Activated T-cell treated with anti-CD3 and anti-CD28 coated beads, Interleukin-2, amount 50 U/mL, for 24 hours (primary cell): ENCODE measurements at regions not wholly inside any gene's neighbourhood (a gene's known extent, or its start where the extent isn't known, plus 50 kb on each side); places are given as distances from the start of the nearest gene placed in this dataset.

Source experiments
- DNase-seq: peaks from one replicate; pipeline ENCODE4 v3.0.0-alpha.2; 2020
- H3K27ac Mint-ChIP-seq: 2 replicates; pipeline ENCODE4 v1.8.0; 2020; ENCODE audit warnings: mild to moderate bottlenecking, mixed read lengths
- H3K27me3 Mint-ChIP-seq: 2 replicates; pipeline ENCODE4 v1.8.0; 2020; ENCODE audit warnings: mixed read lengths
- H3K36me3 Mint-ChIP-seq: 2 replicates; pipeline ENCODE4 v1.8.0; 2020; ENCODE audit warnings: low read depth, mixed read lengths
- H3K4me1 Mint-ChIP-seq: 2 replicates; pipeline ENCODE4 v1.8.0; 2020; ENCODE audit warnings: low read depth, mixed read lengths
- H3K4me3 Mint-ChIP-seq: 2 replicates; pipeline ENCODE4 v1.8.0; 2020; ENCODE audit warnings: mild to moderate bottlenecking, moderate library complexity, mixed read lengths
- H3K9me3 Mint-ChIP-seq: 2 replicates; pipeline ENCODE4 v1.8.0; 2020; ENCODE audit warnings: mixed read lengths

DNA sequence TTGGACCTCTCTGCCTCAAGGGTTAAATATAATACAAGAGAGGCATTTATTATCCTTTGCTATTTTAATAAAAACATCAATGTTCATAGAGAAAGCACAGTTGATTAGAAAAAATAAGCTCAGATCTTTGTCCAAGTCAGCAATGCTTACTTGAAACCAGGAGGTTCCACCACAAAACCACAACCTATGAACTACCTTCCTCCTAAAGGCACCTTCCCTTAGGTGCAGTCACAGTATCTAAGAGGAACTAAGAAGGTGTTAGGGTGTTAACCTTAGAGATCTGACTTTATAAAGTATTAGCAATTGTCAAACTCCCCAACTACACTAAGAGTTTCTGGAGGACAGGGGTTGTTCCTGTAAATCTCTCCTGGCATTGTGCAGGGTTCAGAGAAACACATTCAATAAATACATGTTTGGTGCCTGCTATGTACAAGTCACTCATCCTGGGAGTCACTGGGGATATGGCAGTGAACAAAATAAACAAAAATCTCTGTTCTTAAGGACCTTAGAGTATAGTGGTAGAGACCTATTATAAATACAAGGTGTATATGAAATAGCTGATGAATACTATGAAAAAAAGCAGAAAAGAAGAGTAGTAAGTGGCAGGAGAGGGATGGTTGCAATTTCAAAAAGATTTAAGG is 208.6 kb downstream of the NFKBIZ start:
- H3K36me3 Mint-ChIP-seq, result no peaks in the 10 kb centered on the region
- no peaks in the 10 kb centered on the region for H3K27me3 Mint-ChIP-seq
- H3K4me3 Mint-ChIP-seq, result no peak overlapping the region
- peak overlapping the region; percentile 6 for H3K27ac Mint-ChIP-seq
- H3K4me1 Mint-ChIP-seq, result peaks cover 47% of the 10 kb centered on the region
- no peak for DNase-seq
- H3K9me3 Mint-ChIP-seq, result peaks cover 3% of the 10 kb centered on the region

- Mint-ChIP-seq H3K27me3 (no peaks in the 10 kb centered on the region), H3K36me3 (no peaks in the 10 kb centered on the region), H3K4me3 (no peak overlapping the region), H3K27ac (peak overlapping the region; percentile 58), H3K4me1 (peaks cover 40% of the 10 kb centered on the region), H3K9me3 (peaks cover 3% of the 10 kb centered on the region)
- DNase-seq, result no peak
Measured at GRCh38 chr3:102059145-102059943, 210.0 kb downstream of the NFKBIZ start.

DNA sequence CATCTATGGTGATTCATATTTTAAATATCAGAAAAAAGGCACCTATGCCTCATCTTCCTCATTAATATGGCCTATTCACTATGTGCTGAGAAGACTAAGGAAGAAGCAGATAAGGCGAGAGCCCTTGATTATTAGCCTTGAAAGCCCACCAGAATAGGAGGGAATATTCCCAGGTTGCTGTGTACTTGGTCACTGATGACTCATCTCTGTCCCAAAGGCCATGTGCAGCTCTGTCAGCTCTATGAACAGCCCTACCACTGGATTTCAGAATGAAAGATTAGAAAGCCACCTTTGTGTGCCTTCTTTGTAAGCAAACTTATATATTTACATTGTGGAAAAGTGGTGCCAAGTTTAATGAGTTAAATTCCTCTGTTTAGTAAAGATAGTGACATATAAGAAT is 211.5 kb downstream of the NFKBIZ start:
- Mint-ChIP-seq H3K9me3 (peaks cover 3% of the 10 kb centered on the region), H3K4me1 (peaks cover 37% of the 10 kb centered on the region), H3K27me3 (no peaks in the 10 kb centered on the region), H3K4me3 (no peak overlapping the region), H3K36me3 (no peaks in the 10 kb centered on the region), H3K27ac (no peak overlapping the region)
- no peak for DNase-seq

GRCh38 chr3:102063572-102063971 is 214.3 kb downstream of the NFKBIZ start:
- no peak for DNase-seq
- Mint-ChIP-seq H3K9me3 (no peaks in the 10 kb centered on the region), H3K4me1 (peaks cover 29% of the 10 kb centered on the region), H3K36me3 (no peaks in the 10 kb centered on the region), H3K27ac (no peak overlapping the region), H3K27me3 (no peaks in the 10 kb centered on the region), H3K4me3 (no peak overlapping the region)

DNA sequence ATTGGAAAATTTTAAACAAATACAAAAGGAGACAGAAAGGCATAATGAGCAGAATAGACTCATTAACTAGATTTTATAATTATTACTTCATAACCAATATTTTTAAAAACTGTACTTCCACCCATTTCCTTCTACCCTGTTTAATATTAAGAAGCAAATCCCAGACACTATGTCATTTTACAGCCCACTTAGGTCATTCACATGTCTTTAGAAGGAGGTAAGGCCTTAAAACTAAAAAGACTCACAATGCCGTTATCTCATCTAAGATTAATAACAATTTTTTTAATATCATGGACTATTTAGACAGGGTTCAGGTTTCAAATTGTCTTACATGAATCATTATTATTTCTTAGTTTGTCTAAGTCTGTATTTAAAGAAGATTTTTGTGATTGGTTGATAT is 217.2 kb downstream of the NFKBIZ start:
- H3K4me1 Mint-ChIP-seq, result peaks cover 26% of the 10 kb centered on the region
- no peak overlapping the region for H3K4me3 Mint-ChIP-seq
- no peaks in the 10 kb centered on the region for H3K27me3 Mint-ChIP-seq
- H3K27ac Mint-ChIP-seq, result no peak overlapping the region
- no peak for DNase-seq
- H3K36me3 Mint-ChIP-seq, result no peaks in the 10 kb centered on the region
- H3K9me3 Mint-ChIP-seq, result peaks cover 2% of the 10 kb centered on the region

- Mint-ChIP-seq H3K9me3 (peaks cover 2% of the 10 kb centered on the region), H3K27ac (no peak overlapping the region), H3K27me3 (no peaks in the 10 kb centered on the region), H3K36me3 (no peaks in the 10 kb centered on the region), H3K4me1 (peaks cover 26% of the 10 kb centered on the region), H3K4me3 (no peak overlapping the region)
- no peak for DNase-seq
Measured at GRCh38 chr3:102068327-102068726, 219.0 kb downstream of the NFKBIZ start.

DNA sequence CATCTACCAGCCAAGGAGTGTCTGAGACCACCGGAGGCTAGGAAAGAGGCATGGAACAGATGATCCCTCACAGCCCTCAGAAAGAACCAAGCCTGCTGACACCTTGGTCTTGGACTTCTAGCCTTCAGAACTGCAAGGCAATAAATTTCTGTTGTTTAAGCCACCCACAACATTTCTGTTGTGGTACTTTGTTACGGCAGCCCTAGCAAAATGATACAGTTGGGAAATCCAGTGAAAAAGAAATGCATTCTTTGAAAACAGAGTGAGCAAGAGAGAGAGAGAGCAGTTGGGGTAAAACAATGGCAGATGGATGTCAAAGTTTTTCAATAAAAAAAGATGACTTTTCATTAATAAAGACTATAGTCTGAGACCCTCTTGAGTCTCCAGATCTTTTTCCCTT is 219.4 kb downstream of the NFKBIZ start:
- H3K36me3 Mint-ChIP-seq, result no peaks in the 10 kb centered on the region
- H3K27me3 Mint-ChIP-seq, result no peaks in the 10 kb centered on the region
- H3K27ac Mint-ChIP-seq, result no peak overlapping the region
- no peak overlapping the region for H3K4me3 Mint-ChIP-seq
- DNase-seq, result no peak
- peaks cover 26% of the 10 kb centered on the region for H3K4me1 Mint-ChIP-seq
- H3K9me3 Mint-ChIP-seq, result peaks cover 2% of the 10 kb centered on the region

DNA sequence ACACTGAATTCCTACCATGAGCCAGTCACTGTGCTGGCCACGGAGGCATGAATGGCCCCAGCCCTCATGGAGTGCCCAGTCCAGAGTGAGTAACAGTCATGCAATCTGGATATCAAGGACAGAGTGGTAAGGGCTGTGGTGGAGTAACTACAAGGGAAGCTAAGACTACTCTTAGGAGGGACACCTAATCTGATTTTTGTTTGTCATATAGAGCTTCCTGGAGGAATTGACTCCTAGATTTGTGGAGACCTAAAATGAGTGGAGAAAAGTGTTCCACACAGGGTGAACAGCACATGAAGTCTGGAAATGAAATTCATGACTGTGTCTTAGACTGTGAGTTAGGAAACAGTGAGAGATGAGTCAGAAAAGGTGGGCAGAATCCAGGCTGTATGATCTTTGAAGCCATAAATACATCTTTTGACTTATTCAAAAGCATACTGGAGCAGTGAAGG is 219.9 kb downstream of the NFKBIZ start:
- H3K27ac Mint-ChIP-seq, result peak overlapping the region; percentile 53
- no peak overlapping the region for H3K4me3 Mint-ChIP-seq
- H3K4me1 Mint-ChIP-seq, result peaks cover 26% of the 10 kb centered on the region

DNA sequence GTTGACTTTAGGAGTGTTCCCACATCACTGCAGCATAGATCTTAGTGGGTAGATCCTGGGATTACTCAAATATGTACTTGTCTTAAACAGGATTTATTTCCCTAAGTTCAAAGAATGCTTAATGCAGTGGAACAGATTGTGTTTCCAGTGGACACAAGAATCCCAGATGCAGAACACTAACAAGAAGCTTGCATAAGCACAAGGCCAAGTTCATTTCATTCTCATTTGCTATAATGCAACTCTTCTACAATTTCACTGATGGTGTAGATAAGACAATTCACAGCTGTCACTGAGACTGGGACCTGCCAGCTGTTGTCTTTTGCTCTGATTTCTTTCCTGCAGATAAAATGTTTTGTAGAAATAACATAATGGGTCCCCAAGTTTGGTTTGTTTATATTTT is 225.6 kb downstream of the NFKBIZ start:
- H3K4me1 Mint-ChIP-seq, result peaks cover 27% of the 10 kb centered on the region
- H3K36me3 Mint-ChIP-seq, result no peaks in the 10 kb centered on the region
- H3K27ac Mint-ChIP-seq, result no peak overlapping the region
- no peak overlapping the region for H3K4me3 Mint-ChIP-seq
- peaks cover 5% of the 10 kb centered on the region for H3K9me3 Mint-ChIP-seq
- no peaks in the 10 kb centered on the region for H3K27me3 Mint-ChIP-seq
- DNase-seq, result no peak

More for the DNA sequence above, 219.9 kb downstream of the NFKBIZ start:
- Mint-ChIP-seq H3K9me3 (peaks cover 2% of the 10 kb centered on the region), H3K27me3 (no peaks in the 10 kb centered on the region), H3K36me3 (no peaks in the 10 kb centered on the region)
- DNase-seq, result no peak

DNA sequence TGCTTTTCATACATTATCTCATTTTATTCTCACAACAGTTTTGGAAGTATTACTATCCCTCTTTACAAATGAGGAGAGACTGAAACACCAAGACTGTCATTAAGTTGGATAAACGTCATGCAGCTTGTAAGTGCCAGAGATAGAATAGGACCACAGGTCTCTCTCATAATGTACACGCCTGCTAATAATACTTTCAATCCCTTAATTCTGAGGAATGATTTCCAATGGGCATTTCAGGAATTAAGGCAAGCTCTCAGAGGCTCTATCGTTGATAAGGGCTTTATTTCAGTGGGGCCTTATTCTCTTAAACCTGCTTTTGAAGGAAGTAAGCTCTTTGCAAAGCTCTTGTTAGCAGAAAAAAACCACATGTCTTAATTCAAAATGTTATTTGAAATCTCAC is 229.1 kb downstream of the NFKBIZ start:
- DNase-seq, result no peak
- Mint-ChIP-seq H3K4me1 (peaks cover 39% of the 10 kb centered on the region), H3K27ac (no peak overlapping the region), H3K27me3 (no peaks in the 10 kb centered on the region), H3K36me3 (no peaks in the 10 kb centered on the region), H3K9me3 (peaks cover 4% of the 10 kb centered on the region), H3K4me3 (no peak overlapping the region)

DNA sequence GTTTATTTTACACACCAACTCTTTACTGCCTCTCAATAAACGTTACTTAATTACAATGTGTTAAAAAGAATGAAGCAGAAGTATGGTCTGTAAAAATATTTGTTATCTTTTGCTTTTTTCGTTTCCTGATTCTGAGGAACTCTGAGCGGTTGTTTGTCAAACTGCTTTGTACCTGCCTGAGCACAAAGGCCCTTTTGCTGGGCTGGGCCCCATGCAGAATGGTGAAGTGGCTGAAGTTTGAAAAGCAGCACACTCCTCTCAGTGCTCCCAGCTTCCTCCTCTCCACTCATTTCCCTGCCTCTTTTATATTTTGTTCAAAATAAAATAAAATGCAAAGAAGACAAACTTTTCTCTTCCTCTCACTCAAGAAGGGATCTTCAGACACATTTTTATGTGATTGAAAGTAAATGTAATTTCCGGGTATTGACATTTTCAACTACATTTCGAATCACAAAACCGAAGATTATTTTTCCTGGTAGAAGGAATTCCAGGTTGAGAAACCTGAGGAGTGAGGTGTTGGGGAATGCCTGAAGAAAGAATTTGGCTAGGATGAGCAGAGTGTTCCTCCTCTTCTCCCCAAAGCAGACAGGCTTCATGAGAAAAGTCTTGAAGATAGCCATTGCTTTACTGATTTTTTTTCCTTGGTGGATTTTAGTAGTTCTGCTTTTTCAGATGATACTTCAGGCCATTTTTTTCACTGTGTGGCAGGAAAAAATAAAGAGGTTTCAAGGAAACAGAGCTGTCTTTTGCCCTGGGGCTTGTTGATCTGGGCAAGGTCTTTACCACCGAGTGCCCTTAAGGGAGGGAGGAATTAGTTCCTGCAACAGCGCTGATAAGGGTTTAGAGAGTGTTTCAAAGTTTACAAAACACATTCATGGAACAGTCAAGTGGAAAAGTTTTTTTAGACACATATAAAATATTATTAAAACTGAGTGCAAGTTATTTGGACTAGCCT is 229.8 kb downstream of the NFKBIZ start:
- Mint-ChIP-seq H3K27ac (peak overlapping the region; percentile 85), H3K4me1 (peaks cover 41% of the 10 kb centered on the region), H3K36me3 (no peaks in the 10 kb centered on the region), H3K27me3 (no peaks in the 10 kb centered on the region), H3K4me3 (peak overlapping the region; percentile 14), H3K9me3 (peaks cover 4% of the 10 kb centered on the region)
- no peak for DNase-seq

- Mint-ChIP-seq H3K9me3 (peaks cover 6% of the 10 kb centered on the region), H3K4me1 (peaks cover 44% of the 10 kb centered on the region), H3K4me3 (no peak overlapping the region), H3K27me3 (no peaks in the 10 kb centered on the region), H3K27ac (peak overlapping the region; percentile 23), H3K36me3 (no peaks in the 10 kb centered on the region)
- no peak for DNase-seq
Measured at GRCh38 chr3:102079809-102080197, 230.5 kb downstream of the NFKBIZ start.

DNA sequence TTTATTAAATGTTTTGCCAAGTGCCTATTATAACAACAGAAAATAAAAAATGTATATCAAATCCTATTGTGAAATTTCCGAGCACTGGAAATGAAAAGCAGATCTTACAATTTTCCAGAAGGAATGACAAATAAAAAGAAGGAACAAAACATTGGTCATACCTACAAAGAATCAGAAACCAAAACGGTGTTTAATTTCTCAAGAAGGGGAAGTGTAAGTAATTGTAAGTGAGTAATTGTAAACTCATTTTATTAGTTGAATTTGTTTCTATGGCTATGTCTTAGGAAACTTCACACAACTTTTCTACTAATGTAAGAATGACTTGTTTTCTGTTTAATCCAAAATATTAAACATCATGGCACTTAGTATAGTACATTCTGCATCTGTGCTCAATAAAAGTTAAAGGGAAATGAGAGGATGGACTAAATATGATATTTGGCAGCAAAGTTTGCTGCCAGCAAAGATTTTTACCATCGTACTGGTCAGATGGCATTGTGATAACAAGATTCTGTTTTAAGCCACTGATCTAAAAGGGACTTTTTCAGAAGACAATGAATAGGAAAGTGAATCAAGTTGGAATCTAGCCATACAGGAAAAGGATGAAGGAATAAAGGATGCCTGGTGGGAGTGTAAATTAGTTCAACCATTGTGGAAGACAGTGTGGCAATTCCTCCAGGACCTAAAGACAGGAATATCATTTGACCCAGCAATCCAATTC is 232.4 kb downstream of the NFKBIZ start:
- DNase-seq, result no peak
- H3K4me1 Mint-ChIP-seq, result peaks cover 56% of the 10 kb centered on the region
- no peak overlapping the region for H3K27ac Mint-ChIP-seq
- H3K27me3 Mint-ChIP-seq, result no peaks in the 10 kb centered on the region
- no peaks in the 10 kb centered on the region for H3K36me3 Mint-ChIP-seq
- peaks cover 8% of the 10 kb centered on the region for H3K9me3 Mint-ChIP-seq
- no peak overlapping the region for H3K4me3 Mint-ChIP-seq

DNA sequence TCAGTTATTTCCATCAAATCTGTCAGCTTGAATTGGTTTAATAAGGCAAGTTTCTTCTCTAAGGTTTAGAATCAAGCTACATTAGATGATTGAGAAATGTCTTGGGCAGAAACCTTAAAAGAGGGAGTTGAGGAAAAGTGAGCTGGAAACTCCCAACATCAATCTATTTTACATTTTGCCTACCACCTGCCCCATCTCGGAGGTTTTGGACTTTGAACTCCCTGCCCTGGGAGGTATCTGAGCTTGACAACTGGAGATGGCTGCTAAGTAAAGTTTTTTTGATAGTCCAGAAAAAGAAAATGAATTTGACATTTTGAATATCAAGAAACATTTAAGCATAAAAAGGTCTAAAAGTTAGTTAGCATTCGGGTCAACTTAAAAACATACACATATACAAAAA is 234.2 kb downstream of the NFKBIZ start:
- no peak for DNase-seq
- H3K9me3 Mint-ChIP-seq, result peaks cover 6% of the 10 kb centered on the region
- H3K4me3 Mint-ChIP-seq, result no peak overlapping the region
- H3K4me1 Mint-ChIP-seq, result peaks cover 52% of the 10 kb centered on the region
- H3K36me3 Mint-ChIP-seq, result no peaks in the 10 kb centered on the region
- no peaks in the 10 kb centered on the region for H3K27me3 Mint-ChIP-seq
- H3K27ac Mint-ChIP-seq, result no peak overlapping the region
